Mammary epithelial cell (primary cell): ENCODE measurements at regions not wholly inside any gene's neighbourhood (a gene's known extent, or its start where the extent isn't known, plus 50 kb on each side); places are given as distances from the start of the nearest gene placed in this dataset.

Source experiments
- CTCF ChIP-seq, 2 donors: IDR thresholded peaks in 1 of 2; conservative IDR thresholded peaks in 1 of 2; 2 replicates each; pipeline ENCODE4 v1.5.1; 2011 to 2012; ENCODE audit warnings: inconsistent platforms in 2 of 2, low read length in 2 of 2, mild to moderate bottlenecking in 2 of 2, control low read depth in 1 of 2, low read depth in 1 of 2; ENCODE audit not compliant: insufficient read depth in 1 of 2; ENCODE audit errors: extremely low read depth in 1 of 2
- EZH2 ChIP-seq: IDR thresholded peaks from 2 replicates; pipeline ENCODE4 v1.6.1; 2012; ENCODE audit warnings: low read length, inconsistent platforms, borderline replicate concordance

DNA sequence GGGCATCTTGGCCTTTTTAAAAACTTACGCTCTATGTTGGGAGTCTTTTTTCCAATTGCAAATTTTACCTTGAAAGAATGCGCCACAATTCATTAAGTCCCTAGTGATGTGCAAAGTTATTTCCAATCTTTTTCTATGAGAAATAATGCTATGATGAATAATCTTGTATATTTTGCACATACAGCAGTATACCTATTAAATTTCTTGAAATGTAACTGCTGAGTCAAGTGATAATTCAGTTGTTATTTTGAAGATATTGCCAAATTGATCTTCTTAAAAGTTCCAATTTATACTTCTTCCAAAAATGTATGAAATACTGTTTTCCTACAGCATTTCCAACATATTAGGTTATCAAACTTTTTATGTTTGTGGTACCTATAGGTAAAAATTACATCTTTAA, 92.8 kb upstream of the PPP2R2B start:
- no peak for TF ChIP-seq CTCF (conservative IDR thresholded peaks at IDR 0.05 in 1 of 2, IDR thresholded peaks at IDR 0.05 in 1 of 2; ENCODE audit: extremely low read depth in 1 of 2, insufficient read depth in 1 of 2, low read depth in 1 of 2, low read length in 2 of 2)
- TF ChIP-seq EZH2 = no peak
